ENCODE measurements at regions not wholly inside any gene's neighbourhood (a gene's known extent, or its start where the extent isn't known, plus 50 kb on each side); places are given as distances from the start of the nearest gene placed in this dataset.

- no peak for TF ChIP-seq CTCF (IDR thresholded peaks at IDR 0.05; ENCODE audit: low read depth, low read length)
Measured at GRCh38 chr2:228408529-228409227, 227.2 kb upstream of the SPHKAP start.

GRCh38 chr2:228407821-228408220 lies 226.3 kb upstream of the SPHKAP start:
- in situ Hi-C loops (cut with HindIII; ENCODE audit: low sequenced_read_pairs) = no loop called here
- TF ChIP-seq CTCF (IDR thresholded peaks at IDR 0.05; ENCODE audit: low read depth, low read length) = no peak
- DNase-seq (ENCODE audit: low read depth, low spot score) = no peak
- H3K4me3 ChIP-seq (ENCODE audit: low read depth, low read length) = no peak overlapping the region

More at GRCh38 chr2:228408529-228409227, 227.2 kb upstream of the SPHKAP start:
- no peak for DNase-seq (ENCODE audit: low read depth, low spot score)
- in situ Hi-C loops (cut with HindIII; ENCODE audit: low sequenced_read_pairs) = no loop called here
- no peak overlapping the region for H3K4me3 ChIP-seq (ENCODE audit: low read depth, low read length)

- no peak for TF ChIP-seq CTCF (IDR thresholded peaks at IDR 0.05; ENCODE audit: low read depth, low read length)
- in situ Hi-C loops (cut with HindIII; ENCODE audit: low sequenced_read_pairs) = no loop called here
- no peak overlapping the region for H3K4me3 ChIP-seq (ENCODE audit: low read depth, low read length)
- DNase-seq (ENCODE audit: low read depth, low spot score) = no peak
Measured at GRCh38 chr2:228401065-228401912, 219.8 kb upstream of the SPHKAP start.

GRCh38 chr2:228387776-228388175 lies 206.3 kb upstream of the SPHKAP start:
- no peak overlapping the region for H3K4me3 ChIP-seq (ENCODE audit: low read depth, low read length)
- in situ Hi-C loops (cut with HindIII; ENCODE audit: low sequenced_read_pairs) = no loop called here
- DNase-seq (ENCODE audit: low read depth, low spot score) = no peak
- no peak for TF ChIP-seq CTCF (IDR thresholded peaks at IDR 0.05; ENCODE audit: low read depth, low read length)

DNA sequence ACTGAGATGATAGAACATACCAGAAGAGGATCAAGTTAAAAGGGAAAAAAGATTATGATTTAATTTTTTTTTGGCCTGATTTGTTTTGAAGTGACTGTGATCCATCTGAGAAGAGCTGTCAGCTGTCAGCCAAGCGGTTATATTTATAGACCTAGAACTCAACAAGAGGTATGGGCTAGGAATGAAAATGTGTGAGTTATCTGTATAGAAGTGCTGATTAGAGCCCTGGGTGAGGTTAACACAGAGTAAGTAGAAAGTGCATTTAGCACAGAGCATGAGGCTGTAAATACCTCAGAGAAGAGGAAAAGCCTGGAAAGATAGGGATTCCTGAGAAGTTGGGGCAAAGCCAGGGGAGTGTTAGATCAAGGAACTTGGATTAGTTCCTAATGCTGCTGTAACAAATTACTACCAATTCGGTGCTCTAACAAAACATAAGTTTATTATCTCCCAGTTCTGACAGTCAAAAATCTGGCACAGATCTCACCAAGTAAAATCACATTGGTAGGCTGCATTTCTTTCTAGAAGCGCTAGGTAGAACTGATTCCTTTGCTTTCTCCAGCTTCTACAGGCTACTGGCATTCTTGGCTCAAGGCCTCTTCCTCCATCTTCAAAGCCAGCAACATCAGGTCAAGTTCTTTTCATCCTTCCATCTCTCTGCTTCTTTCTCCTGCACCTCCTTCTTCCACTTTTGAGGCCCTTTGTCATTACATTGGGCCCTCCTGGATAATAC lies 197.4 kb upstream of the SPHKAP start:
- no peak for TF ChIP-seq CTCF (IDR thresholded peaks at IDR 0.05; ENCODE audit: low read depth, low read length)
- no peak overlapping the region for H3K4me3 ChIP-seq (ENCODE audit: low read depth, low read length)
- in situ Hi-C loops (cut with HindIII; ENCODE audit: low sequenced_read_pairs) = no loop called here
- no peak for DNase-seq (ENCODE audit: low read depth, low spot score)

DNA sequence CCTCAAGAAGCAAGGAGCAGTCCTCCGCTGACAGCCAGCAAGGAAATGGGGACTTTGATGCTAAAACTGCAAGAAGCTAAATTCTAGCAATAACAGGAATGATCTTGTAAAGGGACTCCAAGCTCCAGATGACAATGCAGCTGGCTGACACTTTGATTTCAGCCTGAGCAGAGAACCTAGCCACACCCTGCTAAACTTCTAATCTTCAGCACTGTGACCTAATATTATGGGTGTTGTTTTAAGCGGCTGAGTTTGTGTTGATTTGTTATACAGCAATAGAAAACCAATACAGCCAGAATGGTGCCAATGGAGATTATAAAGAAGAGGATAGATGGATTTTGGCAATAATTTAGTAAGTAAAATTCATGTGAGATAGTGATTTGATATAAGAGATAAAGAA lies 196.7 kb upstream of the SPHKAP start:
- TF ChIP-seq CTCF (IDR thresholded peaks at IDR 0.05; ENCODE audit: low read depth, low read length) = no peak
- DNase-seq (ENCODE audit: low read depth, low spot score) = no peak
- in situ Hi-C loops (cut with HindIII; ENCODE audit: low sequenced_read_pairs) = no loop called here
- H3K4me3 ChIP-seq (ENCODE audit: low read depth, low read length) = no peak overlapping the region
